ENCODE measurements at regions not wholly inside any gene's neighbourhood (a gene's known extent, or its start where the extent isn't known, plus 50 kb on each side); places are given as distances from the start of the nearest gene placed in this dataset.

- TF ChIP-seq CTCF (IDR thresholded peaks at IDR 0.05; ENCODE audit: insufficient read depth, low read depth, low read length) (no peak), EZH2 (IDR thresholded peaks at IDR 0.05; ENCODE audit: insufficient read depth, low read length) (no peak)
Observed at GRCh38 chr4:177967328-177967727, 525.1 kb upstream of the AGA start.
